ENCODE measurements at regions not wholly inside any gene's neighbourhood (a gene's known extent, or its start where the extent isn't known, plus 50 kb on each side); places are given as distances from the start of the nearest gene placed in this dataset.

DNA sequence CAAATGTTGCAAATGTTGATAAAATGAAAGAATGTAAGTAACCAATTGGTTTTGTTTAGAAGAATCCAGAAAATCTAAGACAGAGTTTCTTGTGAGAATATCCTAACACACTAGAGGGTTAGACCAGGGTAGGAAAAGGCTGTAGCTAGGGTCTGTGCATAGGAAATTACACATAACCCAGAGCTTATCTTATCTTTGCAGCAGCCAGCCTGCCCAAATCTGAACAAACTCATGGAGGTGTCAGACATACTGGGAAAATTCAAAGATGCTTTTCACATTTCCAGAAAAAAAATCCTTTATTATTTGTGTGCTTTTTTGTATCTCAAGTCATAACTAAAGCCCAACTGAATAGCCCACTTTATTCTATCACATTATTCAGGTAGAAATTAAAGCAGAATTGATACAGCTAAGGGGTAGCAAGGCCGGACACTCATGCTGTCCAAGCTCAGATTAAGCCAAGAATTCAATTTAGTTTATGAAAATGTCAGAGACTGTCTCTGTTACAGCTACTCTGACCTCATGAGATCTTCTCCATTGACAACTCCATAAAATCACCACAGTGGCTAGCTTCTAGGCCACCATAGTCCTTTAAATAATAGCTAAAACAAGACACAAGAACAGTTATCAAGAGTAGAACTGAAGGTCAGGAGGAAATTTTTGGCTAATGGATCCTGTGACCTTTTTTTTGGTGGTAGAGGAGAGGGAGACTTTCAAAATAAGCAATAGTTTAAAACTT lies 169.6 kb upstream of the RASSF8 start:
- 71 to 92% (median 75%) methylated on average over 1 of the region's 1 CpG for WGBS, 3 donors
- Histone ChIP-seq H3K9me3 (ENCODE audit: control insufficient read depth in 2 of 2, insufficient read depth in 1 of 2, low read depth in 1 of 2, low read length in 1 of 2) (peaks cover 0 to 3% of the 10 kb centered on the region in 2 donors), H3K4me1 (ENCODE audit: control insufficient read depth in 3 of 3, insufficient read depth in 2 of 3, low read depth in 1 of 3, low read length in 2 of 3) (no peaks in the 10 kb centered on the region), H3K27ac (ENCODE audit: low read depth in 1 of 3, low read length in 2 of 3) (no peak overlapping the region), H3K4me3 (ENCODE audit: low read depth in 1 of 3, low read length in 3 of 3) (no peak overlapping the region), H3K27me3 (ENCODE audit: control insufficient read depth in 3 of 3, insufficient read depth in 3 of 3, low read length in 3 of 3) (peaks cover 0 to 2% (median 0%) of the 10 kb centered on the region in 3 donors), H3K36me3 (ENCODE audit: control insufficient read depth in 3 of 3, insufficient read depth in 2 of 3, low read depth in 1 of 3, low read length in 3 of 3) (no peaks in the 10 kb centered on the region)
- DNase-seq (no peak), FAIRE-seq (no peak)

DNA sequence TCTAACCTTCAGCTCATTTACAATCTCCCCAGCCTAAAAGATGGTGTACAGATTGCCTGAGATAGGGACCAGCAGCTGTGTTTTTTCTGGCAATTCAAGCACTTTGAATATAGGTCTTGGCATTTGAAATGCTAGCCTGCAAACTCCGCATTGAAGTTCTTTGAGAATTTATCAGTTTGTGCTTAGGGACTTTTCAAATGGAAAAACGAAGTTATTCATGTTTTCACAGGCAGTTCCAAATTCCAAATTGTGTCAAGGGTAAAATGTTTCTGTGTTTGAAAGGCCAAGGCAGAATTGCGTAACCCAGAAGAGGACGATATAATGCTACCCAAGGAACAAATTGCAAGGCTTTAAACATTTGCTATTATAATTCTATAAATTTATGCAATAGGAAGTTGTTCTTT lies 168.9 kb upstream of the RASSF8 start:
- Histone ChIP-seq H3K27me3 (ENCODE audit: control insufficient read depth in 3 of 3, insufficient read depth in 3 of 3, low read length in 3 of 3) (peaks cover 0 to 2% (median 0%) of the 10 kb centered on the region in 3 donors), H3K36me3 (ENCODE audit: control insufficient read depth in 3 of 3, insufficient read depth in 2 of 3, low read depth in 1 of 3, low read length in 3 of 3) (no peaks in the 10 kb centered on the region), H3K27ac (ENCODE audit: low read depth in 1 of 3, low read length in 2 of 3) (no peak overlapping the region), H3K4me3 (ENCODE audit: low read depth in 1 of 3, low read length in 3 of 3) (no peak overlapping the region), H3K4me1 (ENCODE audit: control insufficient read depth in 3 of 3, insufficient read depth in 2 of 3, low read depth in 1 of 3, low read length in 2 of 3) (no peaks in the 10 kb centered on the region), H3K9me3 (ENCODE audit: control insufficient read depth in 2 of 2, insufficient read depth in 1 of 2, low read depth in 1 of 2, low read length in 1 of 2) (no peaks in the 10 kb centered on the region)
- FAIRE-seq (no peak), DNase-seq (no peak)
- WGBS, 3 donors = 56 to 66% (median 66%) methylated on average over 4 of the region's 4 CpGs

DNA sequence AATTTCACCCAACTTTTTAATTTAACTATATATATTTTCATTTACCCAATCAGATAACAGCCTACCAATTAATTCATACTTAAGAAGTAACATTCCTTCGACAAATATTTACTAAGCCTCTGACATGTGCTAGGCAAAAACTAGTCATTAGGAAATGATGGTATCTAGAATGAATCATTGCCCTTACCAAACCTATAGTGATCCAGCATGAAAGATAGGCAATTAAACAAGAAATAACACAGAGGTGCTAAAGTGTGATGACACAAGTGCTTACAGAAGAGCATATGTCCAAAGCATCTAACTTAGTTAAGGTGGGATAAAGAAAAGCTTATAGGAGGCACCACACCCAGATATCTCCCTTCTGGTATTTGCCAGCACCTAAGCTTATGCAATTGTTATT lies 166.5 kb upstream of the RASSF8 start:
- Histone ChIP-seq H3K9me3 (ENCODE audit: control insufficient read depth in 2 of 2, insufficient read depth in 1 of 2, low read depth in 1 of 2, low read length in 1 of 2) (no peaks in the 10 kb centered on the region), H3K27ac (ENCODE audit: low read depth in 1 of 3, low read length in 2 of 3) (no peak overlapping the region), H3K27me3 (ENCODE audit: control insufficient read depth in 3 of 3, insufficient read depth in 3 of 3, low read length in 3 of 3) (peaks cover 0 to 2% (median 0%) of the 10 kb centered on the region in 3 donors), H3K4me1 (ENCODE audit: control insufficient read depth in 3 of 3, insufficient read depth in 2 of 3, low read depth in 1 of 3, low read length in 2 of 3) (no peaks in the 10 kb centered on the region), H3K4me3 (ENCODE audit: low read depth in 1 of 3, low read length in 3 of 3) (no peak overlapping the region), H3K36me3 (ENCODE audit: control insufficient read depth in 3 of 3, insufficient read depth in 2 of 3, low read depth in 1 of 3, low read length in 3 of 3) (no peaks in the 10 kb centered on the region)
- no peak for FAIRE-seq
- 83 to 97% (median 91%) methylated on average over 1 of the region's 1 CpG for WGBS, 3 donors
- no peak for DNase-seq

DNA sequence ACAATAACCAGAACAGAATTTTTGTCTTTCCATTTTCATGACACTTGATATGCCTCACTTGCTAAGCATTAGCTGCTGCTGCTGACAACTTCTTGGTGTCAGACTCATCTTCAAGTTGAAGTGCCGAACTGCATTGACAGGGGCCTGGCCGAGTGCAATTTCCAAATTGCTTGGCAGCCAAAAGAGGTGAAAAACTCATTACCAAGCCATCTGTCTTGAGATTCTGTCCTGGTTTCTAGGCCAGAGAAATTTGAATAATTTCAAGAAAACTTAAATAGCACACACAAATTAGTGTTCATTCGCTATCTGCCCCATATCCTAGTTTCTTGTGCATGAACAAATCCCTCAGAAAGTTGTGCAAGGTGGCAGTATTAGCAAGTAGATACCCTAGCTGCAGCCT lies 165.3 kb upstream of the RASSF8 start:
- no peak overlapping the region for H3K27ac ChIP-seq (ENCODE audit: low read depth in 1 of 3, low read length in 2 of 3)
- no peak overlapping the region for H3K4me3 ChIP-seq (ENCODE audit: low read depth in 1 of 3, low read length in 3 of 3)
- H3K9me3 ChIP-seq (ENCODE audit: control insufficient read depth in 2 of 2, insufficient read depth in 1 of 2, low read depth in 1 of 2, low read length in 1 of 2) = no peaks in the 10 kb centered on the region
- FAIRE-seq (no peak), DNase-seq (no peak)
- no peaks in the 10 kb centered on the region for H3K4me1 ChIP-seq (ENCODE audit: control insufficient read depth in 3 of 3, insufficient read depth in 2 of 3, low read depth in 1 of 3, low read length in 2 of 3)
- WGBS, 3 donors = 89 to 94% (median 90%) methylated on average over 3 of the region's 3 CpGs
- H3K36me3 ChIP-seq (ENCODE audit: control insufficient read depth in 3 of 3, insufficient read depth in 2 of 3, low read depth in 1 of 3, low read length in 3 of 3) = no peaks in the 10 kb centered on the region
- H3K27me3 ChIP-seq (ENCODE audit: control insufficient read depth in 3 of 3, insufficient read depth in 3 of 3, low read length in 3 of 3) = peaks cover 0 to 2% (median 0%) of the 10 kb centered on the region in 3 donors

DNA sequence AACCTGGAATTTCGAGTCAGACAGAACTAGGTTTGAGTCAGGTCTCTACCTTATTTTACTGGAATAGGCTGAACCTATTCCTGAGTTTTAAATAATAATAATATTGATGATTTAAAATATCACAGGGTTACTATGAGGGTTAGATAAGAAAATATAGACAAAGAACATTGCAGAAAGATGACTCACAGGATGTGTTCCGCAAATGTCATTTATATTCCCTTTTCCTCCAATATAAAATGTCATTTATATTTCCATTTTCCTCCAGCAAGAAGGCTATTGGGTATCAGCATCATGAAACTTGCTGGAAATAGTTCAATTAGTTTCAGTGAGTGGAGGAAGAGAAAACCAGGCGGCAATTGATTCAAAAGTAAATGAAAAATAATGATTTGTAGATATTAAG lies 163.9 kb upstream of the RASSF8 start:
- DNase-seq (no peak), FAIRE-seq (no peak)
- Histone ChIP-seq H3K27me3 (ENCODE audit: control insufficient read depth in 3 of 3, insufficient read depth in 3 of 3, low read length in 3 of 3) (peaks cover 0 to 2% (median 0%) of the 10 kb centered on the region in 3 donors), H3K36me3 (ENCODE audit: control insufficient read depth in 3 of 3, insufficient read depth in 2 of 3, low read depth in 1 of 3, low read length in 3 of 3) (no peaks in the 10 kb centered on the region), H3K4me1 (ENCODE audit: control insufficient read depth in 3 of 3, insufficient read depth in 2 of 3, low read depth in 1 of 3, low read length in 2 of 3) (no peaks in the 10 kb centered on the region), H3K9me3 (ENCODE audit: control insufficient read depth in 2 of 2, insufficient read depth in 1 of 2, low read depth in 1 of 2, low read length in 1 of 2) (no peaks in the 10 kb centered on the region), H3K27ac (ENCODE audit: low read depth in 1 of 3, low read length in 2 of 3) (no peak overlapping the region), H3K4me3 (ENCODE audit: low read depth in 1 of 3, low read length in 3 of 3) (no peak overlapping the region)
- WGBS, 3 donors = 60 to 80% (median 64%) methylated on average over 3 of the region's 3 CpGs

DNA sequence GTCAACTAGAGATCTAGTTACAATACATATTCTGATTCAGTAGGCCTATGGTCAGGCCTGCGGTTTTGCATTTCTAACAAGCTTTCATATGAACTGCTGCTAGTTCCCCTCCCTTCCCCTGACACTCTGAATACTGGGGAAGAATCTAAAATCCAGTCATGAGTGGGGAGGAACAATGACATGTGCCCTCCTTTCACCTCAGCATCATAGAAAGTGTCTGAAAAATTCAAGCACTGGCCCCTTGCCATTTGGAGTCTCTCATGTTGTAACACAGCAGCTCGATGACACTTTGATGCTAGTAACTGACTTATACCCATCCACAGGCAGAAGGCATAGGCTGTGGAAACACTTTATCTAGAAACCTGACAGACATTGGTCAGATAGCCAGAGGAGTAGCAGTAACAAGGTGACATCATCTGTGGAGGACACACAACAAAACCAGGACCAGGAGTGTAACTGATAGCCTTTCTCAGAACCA lies 161.9 kb upstream of the RASSF8 start:
- Histone ChIP-seq H3K9me3 (ENCODE audit: control insufficient read depth in 2 of 2, insufficient read depth in 1 of 2, low read depth in 1 of 2, low read length in 1 of 2) (no peaks in the 10 kb centered on the region), H3K36me3 (ENCODE audit: control insufficient read depth in 3 of 3, insufficient read depth in 2 of 3, low read depth in 1 of 3, low read length in 3 of 3) (no peaks in the 10 kb centered on the region), H3K4me1 (ENCODE audit: control insufficient read depth in 3 of 3, insufficient read depth in 2 of 3, low read depth in 1 of 3, low read length in 2 of 3) (no peaks in the 10 kb centered on the region), H3K27me3 (ENCODE audit: control insufficient read depth in 3 of 3, insufficient read depth in 3 of 3, low read length in 3 of 3) (peaks cover 0 to 2% (median 0%) of the 10 kb centered on the region in 3 donors), H3K27ac (ENCODE audit: low read depth in 1 of 3, low read length in 2 of 3) (no peak overlapping the region), H3K4me3 (ENCODE audit: low read depth in 1 of 3, low read length in 3 of 3) (no peak overlapping the region)
- DNase-seq (no peak), FAIRE-seq (no peak)
- WGBS, 3 donors = 73 to 85% (median 75%) methylated on average over 2 of the region's 2 CpGs

DNA sequence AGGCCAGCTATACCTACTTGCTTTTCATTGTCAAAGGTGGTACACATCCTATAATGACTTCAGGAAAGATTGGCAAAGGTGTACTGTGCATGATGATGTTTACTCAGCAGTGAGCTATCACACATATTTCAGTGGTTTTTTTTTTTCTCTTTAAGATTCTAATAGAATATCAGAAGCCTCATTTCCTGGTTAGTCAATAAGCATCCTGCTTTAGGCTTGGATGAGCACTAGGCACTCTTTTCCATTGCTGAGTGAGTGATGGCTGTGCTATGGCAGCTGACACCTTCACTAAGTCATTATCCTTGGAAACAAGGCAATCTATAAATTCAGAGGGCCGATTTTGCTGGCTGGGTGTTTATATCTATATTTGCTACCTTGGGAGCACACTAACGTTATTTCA lies 161.1 kb upstream of the RASSF8 start:
- 29 to 80% (median 44%) methylated on average over 2 of the region's 2 CpGs for WGBS, 3 donors
- no peak for FAIRE-seq

DNA sequence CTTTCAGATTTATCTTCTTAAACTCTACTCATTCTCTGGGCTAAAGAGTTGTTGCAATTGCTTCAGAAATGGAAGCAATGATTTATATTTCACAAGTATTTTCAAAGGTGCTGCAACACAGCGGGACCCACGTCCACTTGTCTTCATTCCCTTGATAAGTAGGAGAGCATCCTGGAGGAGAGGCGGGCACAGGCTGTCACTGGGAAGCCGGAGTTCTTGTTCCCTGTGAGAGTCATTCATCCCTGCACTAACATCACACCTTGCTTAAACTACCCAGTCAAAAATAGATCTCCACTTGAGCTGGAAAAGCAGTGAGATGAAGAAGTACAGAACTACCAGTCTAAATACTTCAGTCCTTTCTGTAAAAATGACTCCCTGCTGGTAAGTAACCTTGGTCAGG lies 160.5 kb upstream of the RASSF8 start:
- DNase-seq (no peak), FAIRE-seq (no peak)
- Histone ChIP-seq H3K36me3 (ENCODE audit: control insufficient read depth in 3 of 3, insufficient read depth in 2 of 3, low read depth in 1 of 3, low read length in 3 of 3) (no peaks in the 10 kb centered on the region), H3K27ac (ENCODE audit: low read depth in 1 of 3, low read length in 2 of 3) (no peak overlapping the region), H3K4me3 (ENCODE audit: low read depth in 1 of 3, low read length in 3 of 3) (no peak overlapping the region), H3K9me3 (ENCODE audit: control insufficient read depth in 2 of 2, insufficient read depth in 1 of 2, low read depth in 1 of 2, low read length in 1 of 2) (no peaks in the 10 kb centered on the region), H3K27me3 (ENCODE audit: control insufficient read depth in 3 of 3, insufficient read depth in 3 of 3, low read length in 3 of 3) (no peaks in the 10 kb centered on the region), H3K4me1 (ENCODE audit: control insufficient read depth in 3 of 3, insufficient read depth in 2 of 3, low read depth in 1 of 3, low read length in 2 of 3) (no peaks in the 10 kb centered on the region)
- 75 to 88% (median 84%) methylated on average over 4 of the region's 4 CpGs for WGBS, 3 donors

More for the DNA sequence above, 161.1 kb upstream of the RASSF8 start:
- H3K27ac ChIP-seq (ENCODE audit: low read depth in 1 of 3, low read length in 2 of 3) = no peak overlapping the region
- no peaks in the 10 kb centered on the region for H3K4me1 ChIP-seq (ENCODE audit: control insufficient read depth in 3 of 3, insufficient read depth in 2 of 3, low read depth in 1 of 3, low read length in 2 of 3)
- H3K27me3 ChIP-seq (ENCODE audit: control insufficient read depth in 3 of 3, insufficient read depth in 3 of 3, low read length in 3 of 3) = peaks cover 0 to 2% (median 0%) of the 10 kb centered on the region in 3 donors
- H3K36me3 ChIP-seq (ENCODE audit: control insufficient read depth in 3 of 3, insufficient read depth in 2 of 3, low read depth in 1 of 3, low read length in 3 of 3) = no peaks in the 10 kb centered on the region
- H3K9me3 ChIP-seq (ENCODE audit: control insufficient read depth in 2 of 2, insufficient read depth in 1 of 2, low read depth in 1 of 2, low read length in 1 of 2) = no peaks in the 10 kb centered on the region
- H3K4me3 ChIP-seq (ENCODE audit: low read depth in 1 of 3, low read length in 3 of 3) = no peak overlapping the region
- no peak for DNase-seq

DNA sequence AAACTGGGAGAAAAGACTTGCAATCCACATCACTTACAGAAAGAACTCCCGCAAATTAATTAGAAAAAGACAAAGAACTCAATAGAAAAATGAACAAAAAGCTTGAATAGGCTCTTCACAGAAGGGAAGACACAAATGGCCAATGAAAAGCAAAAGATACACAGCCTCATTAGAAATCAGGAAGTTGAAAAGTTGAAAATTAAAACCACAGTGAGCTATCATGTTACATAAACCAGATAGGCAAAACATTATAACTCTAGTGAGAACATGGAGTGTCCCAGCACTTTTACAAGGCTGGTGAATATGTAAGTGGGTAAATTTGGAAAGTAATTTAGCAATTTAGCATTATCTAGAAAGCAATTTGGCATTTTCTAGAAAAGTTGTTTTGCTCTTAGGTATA lies 158.4 kb upstream of the RASSF8 start:
- Histone ChIP-seq H3K4me3 (ENCODE audit: low read depth in 1 of 3, low read length in 3 of 3) (no peak overlapping the region), H3K36me3 (ENCODE audit: control insufficient read depth in 3 of 3, insufficient read depth in 2 of 3, low read depth in 1 of 3, low read length in 3 of 3) (no peaks in the 10 kb centered on the region), H3K4me1 (ENCODE audit: control insufficient read depth in 3 of 3, insufficient read depth in 2 of 3, low read depth in 1 of 3, low read length in 2 of 3) (no peaks in the 10 kb centered on the region), H3K9me3 (ENCODE audit: control insufficient read depth in 2 of 2, insufficient read depth in 1 of 2, low read depth in 1 of 2, low read length in 1 of 2) (no peaks in the 10 kb centered on the region), H3K27ac (ENCODE audit: low read depth in 1 of 3, low read length in 2 of 3) (no peak overlapping the region), H3K27me3 (ENCODE audit: control insufficient read depth in 3 of 3, insufficient read depth in 3 of 3, low read length in 3 of 3) (no peaks in the 10 kb centered on the region)
- WGBS, 3 donors = 84 to 92% (median 92%) methylated on average over 1 of the region's 1 CpG
- FAIRE-seq (no peak), DNase-seq (no peak)
